GM12872 (cell line): ENCODE measurements at regions not wholly inside any gene's neighbourhood (a gene's known extent, or its start where the extent isn't known, plus 50 kb on each side); places are given as distances from the start of the nearest gene placed in this dataset.

Experiments used
- CTCF ChIP-seq: IDR thresholded peaks from 3 replicates; pipeline ENCODE4 v1.5.1; 2011; ENCODE audit warnings: low read depth, mild to moderate bottlenecking, low read length, moderate library complexity; ENCODE audit not compliant: insufficient read depth

DNA sequence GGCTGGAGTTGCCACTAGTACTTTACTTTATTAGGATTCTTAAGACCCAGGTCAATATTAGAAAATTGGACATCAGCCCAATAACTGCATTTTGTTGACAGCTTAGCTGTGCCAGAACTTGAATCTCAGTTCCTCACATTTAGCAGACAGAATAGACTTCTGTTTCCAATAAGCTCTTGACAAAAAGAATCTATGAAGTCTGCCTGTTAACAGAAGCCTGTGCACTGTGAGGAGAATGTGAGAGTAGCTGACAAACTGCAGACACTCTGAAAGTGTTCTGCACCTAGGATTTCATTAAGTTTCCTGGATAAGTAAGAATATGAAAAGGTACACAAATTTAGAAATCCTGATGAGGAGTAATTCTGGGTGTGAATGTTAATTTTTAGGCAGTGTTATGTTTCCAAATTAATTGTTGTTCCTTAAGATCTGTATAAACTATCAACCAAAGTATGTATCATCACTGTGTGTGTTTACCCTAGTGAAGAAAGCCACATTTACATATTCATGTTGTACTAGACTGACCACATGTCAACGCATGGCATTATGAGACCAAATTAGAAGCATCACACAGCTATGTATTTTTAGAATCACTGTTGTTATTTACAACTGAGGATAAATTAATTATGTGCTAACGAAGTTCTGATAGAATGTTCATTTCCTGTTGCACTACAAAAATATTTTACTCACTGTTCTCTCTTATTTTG, 756.4 kb upstream of the IGFBP7 start:
- no peak for TF ChIP-seq CTCF

- no peak for TF ChIP-seq CTCF
These were observed 755.1 kb upstream of the IGFBP7 start for GRCh38 chr4:57865264-57865663.

DNA sequence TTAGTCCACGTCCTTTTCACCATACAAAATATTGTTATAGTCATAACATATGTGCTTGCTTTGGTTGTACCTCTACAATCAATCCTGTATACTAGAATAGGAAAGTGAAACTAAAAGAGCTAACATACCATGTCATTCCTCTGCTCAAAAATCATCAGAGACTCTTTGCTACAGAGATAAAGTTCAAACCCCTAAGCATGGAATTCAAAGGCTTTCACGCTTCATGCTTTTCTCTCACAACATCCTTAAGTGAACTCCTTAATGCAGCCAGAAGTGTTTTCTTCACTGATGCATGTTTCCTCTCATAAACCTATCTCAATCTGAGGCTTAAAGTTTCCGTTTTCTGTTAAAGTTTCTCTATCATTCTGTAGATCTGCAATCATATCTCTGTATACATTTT, 744.6 kb upstream of the IGFBP7 start:
- no peak for TF ChIP-seq CTCF

DNA sequence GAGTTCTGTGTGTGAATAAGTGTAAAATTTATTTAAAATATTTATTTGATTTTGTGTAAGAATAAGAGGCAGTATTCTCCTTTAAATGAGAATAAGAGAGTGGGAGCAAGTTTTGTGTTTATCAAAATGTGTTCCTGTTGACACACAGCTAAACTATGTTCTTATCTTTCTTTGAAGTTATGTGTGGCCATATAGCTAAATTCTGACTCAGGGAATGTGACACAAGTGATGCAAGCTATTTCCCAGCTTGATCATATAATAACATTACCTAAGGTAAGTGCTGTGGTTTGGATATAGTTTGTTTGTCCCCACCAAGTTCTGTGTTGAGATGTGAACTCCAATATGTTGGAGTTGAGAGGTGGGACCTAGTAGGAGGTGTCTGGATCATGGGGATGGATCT, 740.0 kb upstream of the IGFBP7 start:
- TF ChIP-seq CTCF, result no peak

DNA sequence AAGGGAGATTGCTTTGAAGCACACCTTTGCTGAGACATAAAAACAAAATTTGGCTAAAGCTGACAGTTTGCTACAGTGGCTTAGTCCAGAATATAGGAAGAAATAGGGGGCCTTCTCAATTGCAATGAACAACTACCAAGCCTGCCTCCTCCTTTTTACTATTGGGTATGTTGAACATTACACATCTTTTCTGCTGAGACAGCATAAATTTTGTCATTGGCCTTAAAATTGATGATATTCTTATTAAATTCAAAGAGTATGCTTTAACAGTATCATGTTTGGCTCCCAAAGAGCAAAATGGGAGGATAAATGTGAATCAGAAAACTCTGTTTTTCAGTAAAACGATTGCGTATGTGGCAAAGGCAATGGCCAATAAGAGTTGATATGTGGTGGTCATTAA, 721.9 kb upstream of the IGFBP7 start:
- no peak for TF ChIP-seq CTCF

GRCh38 chr4:57789666-57790065, 679.5 kb upstream of the IGFBP7 start:
- TF ChIP-seq CTCF, result no peak

DNA sequence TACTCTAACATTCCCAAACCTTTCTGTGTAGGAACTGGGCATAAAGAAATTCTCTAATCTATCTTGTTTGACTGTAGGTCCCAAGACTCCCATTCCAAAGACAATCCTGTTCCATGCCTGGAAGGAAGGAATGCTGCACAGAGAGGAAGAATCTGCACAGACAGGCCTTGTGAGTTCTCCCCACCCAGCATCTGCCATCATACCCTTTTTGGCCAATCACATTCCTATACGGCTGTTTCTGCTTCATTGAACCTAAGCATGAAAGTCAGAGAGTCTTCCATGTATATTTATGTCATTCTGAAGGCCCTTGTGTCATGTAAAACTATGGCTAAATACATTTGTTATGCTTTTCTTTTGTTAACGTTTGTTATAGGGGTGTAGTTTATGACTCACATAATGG, 667.7 kb upstream of the IGFBP7 start:
- TF ChIP-seq CTCF, result no peak

- TF ChIP-seq CTCF, result no peak
These were observed 664.5 kb upstream of the IGFBP7 start for GRCh38 chr4:57774681-57775080.
